ENCODE measurements at regions not wholly inside any gene's neighbourhood (a gene's known extent, or its start where the extent isn't known, plus 50 kb on each side); places are given as distances from the start of the nearest gene placed in this dataset.

- no peak for DNase-seq
These were observed 374.1 kb upstream of the IRX4 start for GRCh38 chr5:2256691-2257280.

- no peak for DNase-seq
These were observed 373.4 kb upstream of the IRX4 start for GRCh38 chr5:2255915-2256690.

- no peak for DNase-seq
These were observed 372.4 kb upstream of the IRX4 start for GRCh38 chr5:2254880-2255750.

- DNase-seq = no peak
These were observed 371.7 kb upstream of the IRX4 start for GRCh38 chr5:2254406-2254805.

GRCh38 chr5:2253040-2253975 lies 370.6 kb upstream of the IRX4 start:
- DNase-seq = no peak

- no peak for DNase-seq
These were observed 369.0 kb upstream of the IRX4 start for GRCh38 chr5:2251751-2252150.

GRCh38 chr5:2251298-2251697 lies 368.6 kb upstream of the IRX4 start:
- no peak for DNase-seq

GRCh38 chr5:2250365-2250950 lies 367.7 kb upstream of the IRX4 start:
- DNase-seq = no peak

- no peak for DNase-seq
These were observed 366.7 kb upstream of the IRX4 start for GRCh38 chr5:2249442-2249841.

- DNase-seq = no peak
These were observed 366.3 kb upstream of the IRX4 start for GRCh38 chr5:2249026-2249425.

GRCh38 chr5:2242539-2242938 lies 359.8 kb upstream of the IRX4 start:
- no peak for DNase-seq

- no peak for DNase-seq
These were observed 359.1 kb upstream of the IRX4 start for GRCh38 chr5:2241842-2242241.

GRCh38 chr5:2240118-2240904 lies 357.6 kb upstream of the IRX4 start:
- DNase-seq = no peak

GRCh38 chr5:2239201-2239910 lies 356.6 kb upstream of the IRX4 start:
- DNase-seq = no peak

GRCh38 chr5:2238732-2239131 lies 356.0 kb upstream of the IRX4 start:
- no peak for DNase-seq

- no peak for DNase-seq
These were observed 344.7 kb upstream of the IRX4 start for GRCh38 chr5:2227433-2227832.

GRCh38 chr5:2224689-2225088 lies 342.0 kb upstream of the IRX4 start:
- no peak for DNase-seq

GRCh38 chr5:2223303-2223702 lies 340.6 kb upstream of the IRX4 start:
- DNase-seq = no peak

- no peak for DNase-seq
These were observed 339.7 kb upstream of the IRX4 start for GRCh38 chr5:2222246-2222992.

- no peak for DNase-seq
These were observed 338.7 kb upstream of the IRX4 start for GRCh38 chr5:2221450-2221849.

All from activated CD4-positive, CD25-positive, alpha-beta regulatory T cell (primary cell).